Transverse colon (tissue), 4 donors: ENCODE measurements at regions not wholly inside any gene's neighbourhood (a gene's known extent, or its start where the extent isn't known, plus 50 kb on each side); places are given as distances from the start of the nearest gene placed in this dataset.

Experiments used
- DNase-seq: peaks from one replicate; pipeline ENCODE4 v3.0.0-alpha.2; 2019
- H3K27ac ChIP-seq, 4 donors: fragments of 200-600 bp; sonication (generic); 2 replicates each; pipeline ENCODE4 v1.5.1; 2016 to 2018; ENCODE audit warnings: inconsistent platforms in 4 of 4
- H3K27me3 ChIP-seq: fragments of 200-600 bp; sonication (generic); 2 replicates; pipeline ENCODE4 v1.5.1; 2017; ENCODE audit warnings: inconsistent platforms
- H3K36me3 ChIP-seq, 4 donors: fragments of 200-600 bp; sonication (generic); 2 replicates each; pipeline ENCODE4 v1.5.1; 2017 to 2019; ENCODE audit warnings: inconsistent platforms in 4 of 4
- H3K4me1 ChIP-seq, 4 donors: fragments of 200-600 bp; sonication (generic); 2 replicates each; pipeline ENCODE4 v1.5.1; 2017 to 2020; ENCODE audit warnings: inconsistent platforms in 4 of 4
- H3K4me3 ChIP-seq, 4 donors: fragments of 200-600 bp; sonication (generic); 1 replicate in 1 of 4; 2 replicates in 3 of 4; pipeline versions ENCODE4 v1.5.1 to v1.6.1; 2017 to 2019; ENCODE audit warnings: inconsistent platforms in 4 of 4
- H3K9me3 ChIP-seq, 2 donors: fragments of 200-600 bp; sonication (generic); 2 replicates each; pipeline ENCODE4 v1.5.1; 2017 to 2019; ENCODE audit warnings: inconsistent platforms in 2 of 2
- EP300 ChIP-seq: sonication (generic); formaldehyde crosslinking; IDR thresholded peaks from one replicate; pipeline ENCODE4 v1.6.1; 2017; ENCODE audit warnings: antibody characterized with exemption, low read depth
- POLR2A ChIP-seq: fragments of 450-650 bp; IDR thresholded peaks from one replicate; pipeline ENCODE4 v1.6.1; 2016; ENCODE audit warnings: antibody characterized with exemption, mild to moderate bottlenecking, moderate library complexity
- POLR2AphosphoS5 ChIP-seq, 3 donors: sonication (generic); formaldehyde crosslinking; IDR thresholded peaks; one replicate each; pipeline ENCODE4 v1.6.1; 2016; ENCODE audit warnings: antibody characterized with exemption in 3 of 3
- WGBS, 2 donors: methylation state at CpG; one replicate each; pipeline ENCODE4 v1.1.5; 2018; ENCODE audit warnings: low coverage in 1 of 2; 5-methylcytosine and 5-hydroxymethylcytosine counted together
- in situ Hi-C, 4 donors: fragments of 200-750 bp; cut with MboI; loops; one replicate each; pipeline versions ENCODE4 v1.15.0 to v1.15.1; 2017; ENCODE audit warnings: low sequenced_read_pairs in 3 of 4, low pct_ligation_motif_present in 1 of 4, low pct_unique_long_range_greater_than_20kb in 1 of 4
- intact Hi-C: fragments of 100-400 bp; cut with DNase I; formaldehyde crosslinking; loops from one replicate; pipeline ENCODE4 v1.15.1; 2023; ENCODE audit warnings: low total_unique reads
- TF ChIP-seq, protein P1 (sequence below), 5 experiments: fragments of 200-600 bp in 3 of 5; fragments of 450-650 bp in 2 of 5; sonication (generic) in 3 of 5; IDR thresholded peaks; 1 replicate in 2 of 5; 2 replicates in 3 of 5; pipeline ENCODE4 v1.5.1; 2016 to 2017; ENCODE audit warnings: antibody characterized with exemption in 5 of 5, inconsistent platforms in 3 of 5, mild to moderate bottlenecking in 2 of 5, moderate library complexity in 1 of 5

DNA sequence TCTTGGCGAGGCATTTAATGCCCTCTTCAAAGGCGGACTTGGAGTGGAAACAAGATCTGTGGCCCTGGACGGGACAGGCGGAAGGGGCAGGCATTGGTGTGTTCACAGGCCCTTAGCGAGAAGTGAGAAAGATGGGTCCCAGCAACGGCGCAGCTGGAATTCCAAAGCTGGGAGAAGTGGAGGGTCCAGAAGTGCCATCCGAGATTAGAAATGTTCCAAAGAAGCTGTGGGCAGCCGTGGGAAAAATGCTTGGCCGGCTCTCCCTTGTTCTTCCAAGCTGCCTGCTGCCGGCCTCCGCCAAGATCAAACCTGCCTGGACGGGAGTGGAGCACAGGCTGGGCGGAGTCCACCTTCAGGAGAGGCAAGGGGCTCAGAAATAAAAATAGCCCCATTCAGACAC, 69.4 kb upstream of the ACTRT2 start:
- H3K27me3 ChIP-seq = peaks cover 18% of the 10 kb centered on the region
- intact Hi-C loops = no loop called here

DNA sequence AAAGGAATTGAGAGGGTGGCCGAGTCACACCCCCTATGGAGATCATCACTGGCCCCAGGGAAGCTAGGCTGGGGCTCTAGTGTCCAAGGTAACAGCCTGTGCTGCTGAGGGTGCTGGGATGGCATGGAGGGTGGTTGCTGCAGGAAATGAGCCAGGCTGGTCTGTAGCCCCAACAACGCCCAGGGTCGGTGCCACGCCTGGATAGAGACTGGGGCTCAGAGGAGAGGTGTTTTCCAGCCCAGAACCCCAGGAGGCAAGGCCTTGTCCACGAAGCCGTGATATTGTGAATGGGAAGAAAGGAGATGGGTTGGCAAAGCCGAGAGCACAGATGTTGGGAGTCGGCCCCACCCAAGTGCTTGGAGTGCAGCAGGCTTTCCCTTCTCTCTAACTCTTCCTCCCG, 68.9 kb upstream of the ACTRT2 start:
- in situ Hi-C loops (no loop called here), intact Hi-C loops (no loop called here)
- H3K4me3 ChIP-seq = no peak overlapping the region
- peaks cover 8 to 9% of the 10 kb centered on the region in 2 donors for H3K9me3 ChIP-seq
- H3K27me3 ChIP-seq = peaks cover 13% of the 10 kb centered on the region
- 69% methylated on average over 3 to 9 of the region's 9 CpGs for WGBS, 2 donors
- no peak for DNase-seq
- H3K27ac ChIP-seq = no peak overlapping the region
- TF ChIP-seq POLR2A = no peak
- no peaks in the 10 kb centered on the region for H3K36me3 ChIP-seq
- H3K4me1 ChIP-seq = no peaks in the 10 kb centered on the region

More for the DNA sequence above, 69.4 kb upstream of the ACTRT2 start:
- Histone ChIP-seq H3K4me1 (no peaks in the 10 kb centered on the region), H3K9me3 (peaks cover 3 to 4% of the 10 kb centered on the region in 2 donors), H3K4me3 (no peak overlapping the region), H3K27ac (no peak overlapping the region), H3K36me3 (no peaks in the 10 kb centered on the region)
- in situ Hi-C loops = no loop called here
- 77% methylated on average over 14 of the region's 14 CpGs; no CpG with 5 or more reads in 1 of the 2 donors for WGBS, 2 donors
- no peak for DNase-seq
- TF ChIP-seq EP300 (no peak), POLR2A (no peak), POLR2AphosphoS5 (IDR thresholded peaks at IDR 0.05) (no peak)
- TF ChIP-seq, protein P1, sequence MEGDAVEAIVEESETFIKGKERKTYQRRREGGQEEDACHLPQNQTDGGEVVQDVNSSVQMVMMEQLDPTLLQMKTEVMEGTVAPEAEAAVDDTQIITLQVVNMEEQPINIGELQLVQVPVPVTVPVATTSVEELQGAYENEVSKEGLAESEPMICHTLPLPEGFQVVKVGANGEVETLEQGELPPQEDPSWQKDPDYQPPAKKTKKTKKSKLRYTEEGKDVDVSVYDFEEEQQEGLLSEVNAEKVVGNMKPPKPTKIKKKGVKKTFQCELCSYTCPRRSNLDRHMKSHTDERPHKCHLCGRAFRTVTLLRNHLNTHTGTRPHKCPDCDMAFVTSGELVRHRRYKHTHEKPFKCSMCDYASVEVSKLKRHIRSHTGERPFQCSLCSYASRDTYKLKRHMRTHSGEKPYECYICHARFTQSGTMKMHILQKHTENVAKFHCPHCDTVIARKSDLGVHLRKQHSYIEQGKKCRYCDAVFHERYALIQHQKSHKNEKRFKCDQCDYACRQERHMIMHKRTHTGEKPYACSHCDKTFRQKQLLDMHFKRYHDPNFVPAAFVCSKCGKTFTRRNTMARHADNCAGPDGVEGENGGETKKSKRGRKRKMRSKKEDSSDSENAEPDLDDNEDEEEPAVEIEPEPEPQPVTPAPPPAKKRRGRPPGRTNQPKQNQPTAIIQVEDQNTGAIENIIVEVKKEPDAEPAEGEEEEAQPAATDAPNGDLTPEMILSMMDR (IDR thresholded peaks at IDR 0.05) = no peak

DNA sequence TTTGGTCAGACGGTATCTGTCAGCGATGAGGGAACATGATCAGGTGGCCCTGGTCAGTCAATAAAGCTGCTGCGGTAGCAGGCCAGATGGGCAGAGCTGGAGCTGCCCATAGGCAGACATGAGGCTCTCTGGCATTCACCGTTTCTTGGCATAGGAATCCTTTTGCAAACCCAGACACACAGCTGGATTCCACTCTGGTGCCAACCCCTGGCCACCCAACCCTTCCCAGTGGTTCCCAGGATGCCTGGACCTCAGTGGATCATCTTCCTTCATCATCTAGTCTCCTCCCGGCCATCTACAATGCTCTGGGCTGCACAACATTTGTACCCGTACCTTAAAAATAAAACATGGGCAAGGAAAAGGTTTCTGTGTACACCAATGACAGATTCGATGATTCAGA, 68.3 kb upstream of the ACTRT2 start:
- H3K4me3 ChIP-seq = no peak overlapping the region
- DNase-seq = no peak
- no peaks in the 10 kb centered on the region for H3K4me1 ChIP-seq
- in situ Hi-C loops (no loop called here), intact Hi-C loops (no loop called here)
- no peak overlapping the region for H3K27ac ChIP-seq
- peaks cover 14 to 15% of the 10 kb centered on the region in 2 donors for H3K9me3 ChIP-seq
- no peaks in the 10 kb centered on the region for H3K36me3 ChIP-seq
- H3K27me3 ChIP-seq = peaks cover 7% of the 10 kb centered on the region
- TF ChIP-seq POLR2AphosphoS5 (IDR thresholded peaks at IDR 0.05) (no peak), POLR2A (no peak), EP300 (no peak)
- TF ChIP-seq, protein P1 (IDR thresholded peaks at IDR 0.05) = no peak
- 83 to 91% methylated on average over 3 to 7 of the region's 7 CpGs for WGBS, 2 donors

DNA sequence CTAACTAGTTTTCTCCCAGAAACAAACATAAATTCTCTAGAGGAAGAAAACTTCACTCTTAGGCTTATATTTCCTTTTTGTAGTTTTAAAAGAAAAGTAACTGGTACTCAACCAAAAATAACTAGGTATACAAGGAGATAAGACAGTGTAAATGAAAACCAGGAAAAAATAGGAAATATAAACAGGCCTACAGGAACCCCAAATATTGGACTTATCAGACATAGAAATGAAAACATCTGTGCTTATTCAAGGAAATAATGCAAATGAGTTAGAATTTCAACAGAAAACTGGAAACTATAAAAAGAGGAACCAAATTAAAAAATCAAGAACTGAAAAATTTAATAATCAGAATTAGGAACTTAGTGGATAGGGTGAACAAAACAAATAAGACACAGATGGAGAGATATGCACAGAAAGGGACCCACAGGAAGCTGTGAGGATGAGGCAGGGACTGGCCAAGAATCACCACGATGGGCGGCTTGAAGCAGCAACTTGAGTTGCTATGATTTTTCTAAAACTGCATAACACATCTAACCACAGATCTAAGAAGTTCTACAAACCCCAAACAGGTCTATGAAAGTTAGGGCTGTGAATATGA, 67.5 kb upstream of the ACTRT2 start:
- peaks cover 19% of the 10 kb centered on the region in 2 donors for H3K9me3 ChIP-seq
- TF ChIP-seq POLR2A = no peak
- TF ChIP-seq, protein P1 (IDR thresholded peaks at IDR 0.05) = no peak
- no peak for TF ChIP-seq EP300
- TF ChIP-seq POLR2AphosphoS5 (IDR thresholded peaks at IDR 0.05) = no peak
- no peak overlapping the region for H3K27ac ChIP-seq
- WGBS, 2 donors = 73 to 86% methylated on average over 2 of the region's 2 CpGs
- no peaks in the 10 kb centered on the region for H3K27me3 ChIP-seq
- in situ Hi-C loops = no loop called here
- H3K4me1 ChIP-seq = no peaks in the 10 kb centered on the region
- intact Hi-C loops = no loop called here
- H3K36me3 ChIP-seq = no peaks in the 10 kb centered on the region
- no peak for DNase-seq
- no peak overlapping the region for H3K4me3 ChIP-seq

DNA sequence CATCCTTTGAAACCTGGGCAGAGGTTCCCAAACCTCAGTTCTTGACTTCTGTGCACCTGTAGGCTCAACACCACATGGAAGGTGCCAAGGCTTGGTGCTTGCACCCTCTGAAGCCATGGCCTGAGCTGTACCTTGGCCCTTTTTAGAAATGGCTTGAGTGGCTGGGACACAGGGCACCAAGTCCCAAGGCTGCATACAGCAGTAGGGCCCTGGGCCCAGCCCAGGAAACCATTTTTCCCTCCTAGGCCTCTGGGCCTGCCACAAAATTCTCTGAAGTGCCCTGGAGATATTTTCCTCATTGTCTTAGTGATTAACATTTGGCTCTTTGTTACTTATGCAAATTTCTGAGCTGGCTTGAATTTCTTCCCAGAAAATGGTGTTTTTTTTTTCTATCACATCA, 65.6 kb upstream of the ACTRT2 start:
- in situ Hi-C loops = no loop called here
- TF ChIP-seq POLR2AphosphoS5 (IDR thresholded peaks at IDR 0.05) = no peak
- no peak for TF ChIP-seq EP300
- TF ChIP-seq POLR2A = no peak

More for the DNA sequence above, 65.6 kb upstream of the ACTRT2 start:
- no peak overlapping the region for H3K4me3 ChIP-seq
- H3K36me3 ChIP-seq = no peaks in the 10 kb centered on the region
- H3K4me1 ChIP-seq = no peaks in the 10 kb centered on the region
- intact Hi-C loops = no loop called here
- no peak overlapping the region for H3K27ac ChIP-seq
- no peak for DNase-seq
- peaks cover 19% of the 10 kb centered on the region in 2 donors for H3K9me3 ChIP-seq
- no peaks in the 10 kb centered on the region for H3K27me3 ChIP-seq
